Nephron progenitor cell (in vitro differentiated cells): ENCODE measurements at regions not wholly inside any gene's neighbourhood (a gene's known extent, or its start where the extent isn't known, plus 50 kb on each side); places are given as distances from the start of the nearest gene placed in this dataset.
A peak's percentile ranks its signal among the peaks of the same experiment; 100 is the strongest.

ENCODE experiments used
- DNase-seq: peaks from one replicate; pipeline ENCODE4 v3.0.0; 2021
- H3K27ac Mint-ChIP-seq: 2 replicates; pipeline ENCODE4 v1.8.0; 2021; ENCODE audit warnings: mild to moderate bottlenecking, moderate library complexity, mixed read lengths
- H3K27me3 Mint-ChIP-seq: 2 replicates; pipeline ENCODE4 v1.8.0; 2021; ENCODE audit warnings: mild to moderate bottlenecking, low read depth, mixed read lengths; ENCODE audit not compliant: poor library complexity
- H3K36me3 Mint-ChIP-seq: 2 replicates; pipeline ENCODE4 v1.8.0; 2021; ENCODE audit warnings: low read depth, mixed read lengths
- H3K4me1 Mint-ChIP-seq: 2 replicates; pipeline ENCODE4 v1.8.0; 2021; ENCODE audit warnings: mixed read lengths
- H3K4me3 Mint-ChIP-seq: 2 replicates; pipeline ENCODE4 v1.8.0; 2021; ENCODE audit warnings: mild to moderate bottlenecking, moderate library complexity, mixed read lengths
- H3K9me3 Mint-ChIP-seq: 2 replicates; pipeline ENCODE4 v1.8.0; 2021; ENCODE audit warnings: mild to moderate bottlenecking, moderate library complexity, mixed read lengths
- CTCF ChIP-seq: fragments of 200-600 bp; sonication (generic); IDR thresholded peaks from 2 replicates; pipeline ENCODE4 v1.5.0; 2021; ENCODE audit warnings: antibody characterized with exemption

GRCh38 chr21:19261731-19262376 is 858.3 kb upstream of the TMPRSS15 start:
- Mint-ChIP-seq H3K27ac (no peak overlapping the region), H3K9me3 (no peaks in the 10 kb centered on the region), H3K4me1 (peaks cover 18% of the 10 kb centered on the region), H3K4me3 (no peak overlapping the region), H3K36me3 (no peaks in the 10 kb centered on the region), H3K27me3 (no peaks in the 10 kb centered on the region)
- no peak for DNase-seq
- no peak for TF ChIP-seq CTCF

- H3K36me3 Mint-ChIP-seq: no peaks in the 10 kb centered on the region
- no peak for DNase-seq
- H3K9me3 Mint-ChIP-seq: no peaks in the 10 kb centered on the region
- H3K4me1 Mint-ChIP-seq: peaks cover 12% of the 10 kb centered on the region
- H3K27ac Mint-ChIP-seq: no peak overlapping the region
- H3K4me3 Mint-ChIP-seq: no peak overlapping the region
- TF ChIP-seq CTCF: no peak
- no peaks in the 10 kb centered on the region for H3K27me3 Mint-ChIP-seq
These were observed 863.1 kb upstream of the TMPRSS15 start for GRCh38 chr21:19266636-19267035.

- H3K4me1 Mint-ChIP-seq: peaks cover 2% of the 10 kb centered on the region
These were observed 865.1 kb upstream of the TMPRSS15 start for GRCh38 chr21:19268686-19269085.

GRCh38 chr21:19275065-19275464 is 871.5 kb upstream of the TMPRSS15 start:
- Mint-ChIP-seq H3K27ac (no peak overlapping the region), H3K27me3 (peaks cover 2% of the 10 kb centered on the region), H3K9me3 (no peaks in the 10 kb centered on the region), H3K36me3 (no peaks in the 10 kb centered on the region), H3K4me1 (peaks cover 16% of the 10 kb centered on the region), H3K4me3 (no peak overlapping the region)
- TF ChIP-seq CTCF: no peak
- DNase-seq: no peak

More at GRCh38 chr21:19268686-19269085, 865.1 kb upstream of the TMPRSS15 start:
- Mint-ChIP-seq H3K4me3 (no peak overlapping the region), H3K27me3 (no peaks in the 10 kb centered on the region), H3K27ac (no peak overlapping the region), H3K36me3 (no peaks in the 10 kb centered on the region), H3K9me3 (no peaks in the 10 kb centered on the region)
- DNase-seq: no peak
- TF ChIP-seq CTCF: no peak

- peak; percentile 17 for DNase-seq
- Mint-ChIP-seq H3K4me1 (peaks cover 16% of the 10 kb centered on the region), H3K9me3 (no peaks in the 10 kb centered on the region), H3K27ac (peak overlapping the region; percentile 62), H3K36me3 (no peaks in the 10 kb centered on the region), H3K4me3 (no peak overlapping the region), H3K27me3 (peaks cover 2% of the 10 kb centered on the region)
- no peak for TF ChIP-seq CTCF
These were observed 873.1 kb upstream of the TMPRSS15 start for GRCh38 chr21:19276665-19277064.

GRCh38 chr21:19286876-19287275 is 883.3 kb upstream of the TMPRSS15 start:
- Mint-ChIP-seq H3K27ac (no peak overlapping the region), H3K36me3 (no peaks in the 10 kb centered on the region), H3K4me3 (no peak overlapping the region), H3K9me3 (no peaks in the 10 kb centered on the region), H3K27me3 (no peaks in the 10 kb centered on the region), H3K4me1 (peaks cover 2% of the 10 kb centered on the region)
- no peak for DNase-seq
- TF ChIP-seq CTCF: no peak
